HCT116 (cell line): ENCODE measurements at regions not wholly inside any gene's neighbourhood (a gene's known extent, or its start where the extent isn't known, plus 50 kb on each side); places are given as distances from the start of the nearest gene placed in this dataset.

ENCODE experiments used
- ATAC-seq: fragments of 200-7000 bp; cut with Tn5 transposase; 2 replicates; pipeline ENCODE4 v1.9.1; 2020; ENCODE audit warnings: mild to moderate bottlenecking, moderate library complexity
- BruUV-seq: library from RNA; stranded (reverse); fragments of 400-500 nt; replicated peaks from 2 replicates; lab custom pipeline; 2021; lab: Mats Ljungman, UMichigan
- CTCF ChIA-PET: fragments of 300-600 bp; sonication (Branson Sonifier 250); formaldehyde crosslinking; loops from one replicate; lab custom pipeline; 2021; ENCODE audit warnings: antibody characterized with exemption; lab: Charles Lee
- POLR2A ChIA-PET: fragments of 300-600, 350-600 bp; sonication (Branson Sonifier 250); formaldehyde crosslinking; loops from one replicate; lab custom pipeline; 2021; ENCODE audit warnings: antibody characterized with exemption; lab: Charles Lee
- RAD21 ChIA-PET, 2 experiments: fragments of 300-600 bp; sonication (Branson Sonifier 250); formaldehyde crosslinking; loops; one replicate each; lab custom pipeline; 2023; ENCODE audit warnings: low total read pairs in 2 of 2; ENCODE audit not compliant: uncharacterized antibody in 2 of 2, unreplicated experiment in 2 of 2, low non-redundant PET in 1 of 2; lab: Charles Lee
- DNase-seq: peaks from one replicate; pipeline ENCODE4 v3.0.0-alpha.2; 2010; ENCODE audit warnings: low read depth, low spot score
- H2AFZ ChIP-seq: fragments of 200-600 bp; shearing (Covaris generic), sonication (generic); 2 replicates; pipeline ENCODE4 v1.6.1; 2017; ENCODE audit warnings: low read depth, mixed run types, mixed read lengths, antibody characterized with exemption, low read length; ENCODE audit not compliant: poor library complexity, severe bottlenecking
- H3K27ac ChIP-seq: 2 replicates; pipeline ENCODE4 v1.5.1; 2012; ENCODE audit warnings: low read depth, low read length
- H3K27me3 ChIP-seq: fragments of 200-600 bp; sonication (generic); 2 replicates; pipeline ENCODE4 v1.6.1; 2016; ENCODE audit warnings: mixed run types, low read length, mixed read lengths; ENCODE audit not compliant: insufficient read depth
- H3K36me3 ChIP-seq, 2 experiments: fragments of 200-500 bp in 1 of 2; fragments of 200-600 bp in 1 of 2; sonication (Bioruptor generic) in 1 of 2; sonication (generic) in 1 of 2; 2 replicates each; pipeline versions ENCODE4 v1.5.1 to v1.6.1; 2014 to 2016; ENCODE audit warnings: low read length in 2 of 2, inconsistent platforms in 1 of 2, mixed read lengths in 1 of 2, mixed run types in 1 of 2; ENCODE audit not compliant: insufficient read depth in 2 of 2, control insufficient read depth in 1 of 2
- H3K4me1 ChIP-seq, 2 experiments: fragments of 200-600 bp in 1 of 2; sonication (generic) in 1 of 2; 2 replicates each; pipeline versions ENCODE4 v1.5.1 to v1.6.1; 2012 to 2017; ENCODE audit warnings: low read length in 2 of 2, inconsistent platforms in 1 of 2, mild to moderate bottlenecking in 1 of 2, mixed read lengths in 1 of 2, mixed run types in 1 of 2, moderate library complexity in 1 of 2; ENCODE audit not compliant: insufficient read depth in 2 of 2, control insufficient read depth in 1 of 2
- H3K4me2 ChIP-seq: fragments of 200-600 bp; sonication (generic); 2 replicates; pipeline ENCODE4 v1.6.1; 2017; ENCODE audit warnings: mixed run types, low read length, mixed read lengths
- H3K4me3 ChIP-seq, 2 experiments: fragments of 200-600 bp in 1 of 2; sonication (generic) in 1 of 2; replicated peaks in 1 of 2; 2 replicates each; pipeline ENCODE4 v1.5.1; 2011 to 2016; ENCODE audit warnings: low read length in 2 of 2, control low read depth in 1 of 2, low read depth in 1 of 2, mild to moderate bottlenecking in 1 of 2, mixed read lengths in 1 of 2, mixed run types in 1 of 2
- H3K79me2 ChIP-seq: fragments of 200-600 bp; sonication (generic); 2 replicates; pipeline ENCODE4 v1.6.1; 2017; ENCODE audit warnings: mild to moderate bottlenecking, mixed run types, low read length, moderate library complexity, mixed read lengths; ENCODE audit not compliant: insufficient read depth
- H3K9ac ChIP-seq: fragments of 200-600 bp; sonication (generic); 2 replicates; pipeline ENCODE4 v1.6.1; 2016; ENCODE audit warnings: low read length, mixed read lengths
- H3K9me2 ChIP-seq: fragments of 200-600 bp; sonication (generic), shearing (Covaris generic); 2 replicates; pipeline ENCODE4 v1.6.1; 2017; ENCODE audit warnings: mixed run types, mild to moderate bottlenecking, moderate library complexity; ENCODE audit not compliant: insufficient read depth
- H3K9me3 ChIP-seq, 2 experiments: fragments of 200-500 bp in 1 of 2; fragments of 200-600 bp in 1 of 2; sonication (Bioruptor generic) in 1 of 2; sonication (generic) in 1 of 2; 2 replicates each; pipeline ENCODE4 v1.6.1; 2014 to 2017; ENCODE audit warnings: low read length in 2 of 2, mixed read lengths in 2 of 2, inconsistent platforms in 1 of 2, low read depth in 1 of 2, mild to moderate bottlenecking in 1 of 2, mixed run types in 1 of 2, moderate library complexity in 1 of 2; ENCODE audit not compliant: control insufficient read depth in 1 of 2, insufficient read depth in 1 of 2
- H4K20me1 ChIP-seq: fragments of 200-600 bp; sonication (generic), shearing (Covaris generic); 2 replicates; pipeline ENCODE4 v1.6.1; 2017; ENCODE audit warnings: mixed run types, mild to moderate bottlenecking, moderate library complexity; ENCODE audit not compliant: insufficient read depth
- ATF3 ChIP-seq: IDR thresholded peaks from 2 replicates; pipeline ENCODE4 v1.6.1; 2012
- CBX3 ChIP-seq: IDR thresholded peaks from 2 replicates; pipeline ENCODE4 v1.6.1; 2012; ENCODE audit warnings: low read depth
- CEBPB ChIP-seq: IDR thresholded peaks from 2 replicates; pipeline ENCODE4 v1.6.1; 2012; ENCODE audit warnings: low read depth
- EGR1 ChIP-seq: IDR thresholded peaks from 2 replicates; pipeline ENCODE4 v1.6.1; 2012; ENCODE audit warnings: low read depth
- ELF1 ChIP-seq: IDR thresholded peaks from 2 replicates; pipeline ENCODE4 v1.6.1; 2012; ENCODE audit warnings: low read depth, borderline replicate concordance
- JUND ChIP-seq: IDR thresholded peaks from 2 replicates; pipeline ENCODE4 v1.6.1; 2012
- POLR2A ChIP-seq: IDR thresholded peaks from 2 replicates; pipeline ENCODE4 v1.7.0; 2011; ENCODE audit warnings: borderline replicate concordance; ENCODE audit not compliant: insufficient read depth, insufficient read length; ENCODE audit errors: extremely low read depth
- POLR2AphosphoS5 ChIP-seq: IDR thresholded peaks from 2 replicates; pipeline ENCODE4 v1.6.1; 2011; ENCODE audit warnings: mild to moderate bottlenecking, low read depth, low read length, moderate library complexity
- SIN3A ChIP-seq: IDR thresholded peaks from 2 replicates; pipeline ENCODE4 v1.6.1; 2012; ENCODE audit warnings: low read depth
- SP1 ChIP-seq: IDR thresholded peaks from 2 replicates; pipeline ENCODE4 v1.6.1; 2012; ENCODE audit warnings: low read depth
- SRF ChIP-seq: IDR thresholded peaks from 2 replicates; pipeline ENCODE4 v1.6.1; 2012; ENCODE audit warnings: low read depth
- TCF7L2 ChIP-seq: IDR thresholded peaks from 2 replicates; pipeline ENCODE4 v1.7.0; 2011; ENCODE audit warnings: borderline replicate concordance, inconsistent platforms; ENCODE audit not compliant: insufficient read depth, insufficient read length; ENCODE audit errors: extremely low read depth
- YY1 ChIP-seq: IDR thresholded peaks from 2 replicates; pipeline ENCODE4 v1.6.1; 2011; ENCODE audit warnings: low read length, low read depth, moderate library complexity, mild to moderate bottlenecking; ENCODE audit not compliant: insufficient replicate concordance; ENCODE audit errors: extremely low read depth
- ZFX ChIP-seq: fragments of 450-650 bp; IDR thresholded peaks from 2 replicates; pipeline ENCODE4 v1.6.1; 2017
- ZNF274 ChIP-seq: fragments of 200-500 bp; sonication (Bioruptor generic); IDR thresholded peaks from 2 replicates; pipeline ENCODE4 v1.6.1; 2014; ENCODE audit warnings: mild to moderate bottlenecking, low read depth, low read length, inconsistent platforms
- intact Hi-C: fragments of 100-400 bp; cut with micrococcal nuclease; formaldehyde crosslinking; loops from 2 replicates; pipeline ENCODE4 v1.10.0; 2022
- TF ChIP-seq, protein P1 (sequence below), 3 experiments: fragments of 200-600 bp in 1 of 3; sonication (generic) in 1 of 3; IDR thresholded peaks in 2 of 3; conservative IDR thresholded peaks in 1 of 3; 2 replicates each; pipeline ENCODE4 v1.5.1; 2012 to 2017; ENCODE audit warnings: low read depth in 2 of 3, low read length in 2 of 3, antibody characterized with exemption in 1 of 3, borderline replicate concordance in 1 of 3, control low read depth in 1 of 3, mild to moderate bottlenecking in 1 of 3, mixed read lengths in 1 of 3, mixed run types in 1 of 3, moderate library complexity in 1 of 3; ENCODE audit not compliant: insufficient read depth in 1 of 3

DNA sequence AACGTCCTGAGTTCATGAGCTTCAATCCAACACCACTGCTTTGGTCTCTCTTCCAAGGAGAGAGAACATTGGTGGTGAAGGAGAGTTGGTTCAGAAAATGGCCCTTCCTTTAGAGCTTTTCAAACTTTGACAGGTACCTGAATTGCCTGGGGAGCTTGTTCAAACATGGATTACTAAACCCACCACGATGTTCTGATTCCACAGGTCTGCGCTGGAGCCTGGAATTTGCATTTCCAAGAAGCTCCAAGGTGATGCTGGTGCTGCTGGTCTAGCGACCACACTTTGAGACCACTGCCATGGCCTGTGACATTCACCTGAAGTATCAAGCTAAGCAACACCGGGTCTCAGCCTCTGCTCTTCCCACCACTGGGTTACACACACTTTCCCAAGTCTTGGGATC, 60.2 kb downstream of the GSX1 start:
- H3K4me1 ChIP-seq, result peaks cover 0 to 5% of the 10 kb centered on the region in 2 experiments; a peak in 2 of 4 replicates
- H3K4me2 ChIP-seq, result no peak overlapping the region
- RAD21 ChIA-PET, result no interaction called here
- no peaks in the 10 kb centered on the region for H4K20me1 ChIP-seq
- no peaks in the 10 kb centered on the region for H3K36me3 ChIP-seq
- no peak overlapping the region for H2AFZ ChIP-seq
- no peaks in the 10 kb centered on the region for H3K9me2 ChIP-seq
- no peaks in the 10 kb centered on the region for H3K27me3 ChIP-seq
- no TSS peak for BruUV-seq
- no peak overlapping the region for H3K27ac ChIP-seq
- DNase-seq (no peak), ATAC-seq (no peak)
- CTCF ChIA-PET, result no interaction called here
- no peak overlapping the region for H3K4me3 ChIP-seq
- no peaks in the 10 kb centered on the region for H3K9me3 ChIP-seq
- no peaks in the 10 kb centered on the region for H3K79me2 ChIP-seq
- POLR2A ChIA-PET, result no interaction called here
- H3K9ac ChIP-seq, result no peak overlapping the region
- intact Hi-C loops, result no loop called here
- TF ChIP-seq, protein P1, sequence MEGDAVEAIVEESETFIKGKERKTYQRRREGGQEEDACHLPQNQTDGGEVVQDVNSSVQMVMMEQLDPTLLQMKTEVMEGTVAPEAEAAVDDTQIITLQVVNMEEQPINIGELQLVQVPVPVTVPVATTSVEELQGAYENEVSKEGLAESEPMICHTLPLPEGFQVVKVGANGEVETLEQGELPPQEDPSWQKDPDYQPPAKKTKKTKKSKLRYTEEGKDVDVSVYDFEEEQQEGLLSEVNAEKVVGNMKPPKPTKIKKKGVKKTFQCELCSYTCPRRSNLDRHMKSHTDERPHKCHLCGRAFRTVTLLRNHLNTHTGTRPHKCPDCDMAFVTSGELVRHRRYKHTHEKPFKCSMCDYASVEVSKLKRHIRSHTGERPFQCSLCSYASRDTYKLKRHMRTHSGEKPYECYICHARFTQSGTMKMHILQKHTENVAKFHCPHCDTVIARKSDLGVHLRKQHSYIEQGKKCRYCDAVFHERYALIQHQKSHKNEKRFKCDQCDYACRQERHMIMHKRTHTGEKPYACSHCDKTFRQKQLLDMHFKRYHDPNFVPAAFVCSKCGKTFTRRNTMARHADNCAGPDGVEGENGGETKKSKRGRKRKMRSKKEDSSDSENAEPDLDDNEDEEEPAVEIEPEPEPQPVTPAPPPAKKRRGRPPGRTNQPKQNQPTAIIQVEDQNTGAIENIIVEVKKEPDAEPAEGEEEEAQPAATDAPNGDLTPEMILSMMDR (IDR thresholded peaks at IDR 0.05 in 2 of 3, conservative IDR thresholded peaks at IDR 0.05 in 1 of 3; ENCODE audit: borderline replicate concordance in 1 of 3, insufficient read depth in 1 of 3, low read depth in 2 of 3, low read length in 2 of 3), result no peak
- TF ChIP-seq POLR2A (no peak), CEBPB (no peak), ZNF274 (no peak), ZFX (no peak), EGR1 (no peak), TCF7L2 (no peak), ATF3 (no peak), POLR2AphosphoS5 (no peak)

GRCh38 chr13:27853335-27853734, 61.1 kb downstream of the GSX1 start:
- Histone ChIP-seq H3K79me2 (no peaks in the 10 kb centered on the region), H3K9me2 (no peaks in the 10 kb centered on the region), H3K4me3 (no peak overlapping the region), H3K4me1 (peaks cover 0 to 5% of the 10 kb centered on the region in 2 experiments; a peak in 2 of 4 replicates), H3K9ac (no peak overlapping the region), H3K4me2 (no peak overlapping the region), H3K9me3 (no peaks in the 10 kb centered on the region), H3K36me3 (no peaks in the 10 kb centered on the region), H4K20me1 (no peaks in the 10 kb centered on the region), H3K27ac (no peak overlapping the region), H2AFZ (no peak overlapping the region), H3K27me3 (no peaks in the 10 kb centered on the region)
- intact Hi-C loops, result no loop called here
- DNase-seq, result no peak
- ChIA-PET POLR2A (no interaction called here), CTCF (no interaction called here), RAD21 (no interaction called here)
- ATAC-seq, result no peak
- no TSS peak for BruUV-seq
- no peak for TF ChIP-seq SRF
- no peak for TF ChIP-seq ZNF274
- no peak for TF ChIP-seq ELF1
- TF ChIP-seq SIN3A, result no peak
- TF ChIP-seq, protein P1 (IDR thresholded peaks at IDR 0.05 in 2 of 3, conservative IDR thresholded peaks at IDR 0.05 in 1 of 3; ENCODE audit: borderline replicate concordance in 1 of 3, insufficient read depth in 1 of 3, low read depth in 2 of 3, low read length in 2 of 3), result no peak
- no peak for TF ChIP-seq ATF3
- no peak for TF ChIP-seq CBX3
- no peak for TF ChIP-seq EGR1
- TF ChIP-seq POLR2AphosphoS5, result no peak
- no peak for TF ChIP-seq TCF7L2
- TF ChIP-seq JUND, result no peak
- no peak for TF ChIP-seq YY1
- TF ChIP-seq SP1, result no peak
- TF ChIP-seq CEBPB, result no peak
